ENCODE measurements at regions not wholly inside any gene's neighbourhood (a gene's known extent, or its start where the extent isn't known, plus 50 kb on each side); places are given as distances from the start of the nearest gene placed in this dataset.

DNA sequence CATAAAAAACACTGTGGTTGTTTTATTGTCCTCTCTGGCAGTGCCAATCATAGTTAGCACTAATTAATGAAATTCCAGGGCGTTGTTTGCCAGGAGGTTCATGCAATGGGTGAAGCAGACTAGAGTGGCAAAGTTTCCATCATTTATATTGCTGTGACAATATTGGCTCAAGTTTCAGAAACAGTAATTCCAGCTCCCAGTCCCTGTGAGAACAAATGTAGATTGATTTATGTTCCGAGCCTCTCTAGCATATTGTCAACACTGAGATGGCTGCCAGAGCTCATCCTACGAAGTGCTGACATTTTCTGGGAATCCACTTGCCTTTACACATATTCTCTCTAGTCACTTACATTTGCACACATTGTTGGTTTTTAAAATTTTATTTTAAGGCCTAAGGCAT is 440.0 kb upstream of the IGFBP7 start:
- no peak for DNase-seq

GRCh38 chr4:57548856-57549255 is 438.7 kb upstream of the IGFBP7 start:
- DNase-seq: no peak

DNA sequence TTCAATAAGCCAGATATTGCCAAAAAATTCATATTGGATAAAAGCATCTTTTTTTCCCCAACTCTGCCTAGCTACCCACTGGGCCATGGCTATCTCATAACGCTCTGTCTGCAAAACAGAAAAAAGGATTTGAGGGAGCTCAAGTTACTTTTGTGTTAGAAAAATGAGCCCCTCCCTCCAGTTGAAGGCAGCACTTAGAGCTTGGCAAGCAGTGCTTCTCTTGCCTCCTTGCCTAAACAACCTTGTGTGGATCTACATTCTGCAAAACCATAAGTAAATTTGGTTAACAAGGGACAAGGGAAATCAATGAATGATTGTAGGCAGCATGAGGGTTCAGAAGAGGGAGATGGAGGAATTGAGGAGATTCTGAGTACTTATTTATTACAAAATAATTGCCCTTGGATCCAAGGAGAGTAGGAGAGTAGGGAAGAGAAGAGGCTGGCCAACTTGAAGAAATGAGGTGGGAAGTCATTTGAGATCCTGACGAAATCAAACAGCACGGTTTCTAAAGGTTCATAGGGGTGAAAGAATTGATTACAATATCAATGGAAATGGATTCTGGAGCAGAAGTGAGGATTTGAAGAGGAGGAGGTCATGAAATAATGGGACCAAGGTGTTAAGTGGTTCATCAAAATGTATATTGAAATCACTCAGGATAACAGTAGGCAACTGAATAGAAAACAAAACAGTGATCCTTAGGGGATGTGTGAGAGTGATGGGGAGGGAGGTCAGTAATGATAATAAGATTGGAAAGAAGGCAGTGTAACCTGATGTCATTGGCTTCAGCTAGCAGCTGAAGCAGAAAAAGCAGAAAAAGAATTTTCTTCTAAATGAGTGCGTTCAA is 434.8 kb upstream of the IGFBP7 start:
- no peak for DNase-seq

- DNase-seq: no peak
Observed at GRCh38 chr4:57504797-57505530, 394.8 kb upstream of the IGFBP7 start.

DNA sequence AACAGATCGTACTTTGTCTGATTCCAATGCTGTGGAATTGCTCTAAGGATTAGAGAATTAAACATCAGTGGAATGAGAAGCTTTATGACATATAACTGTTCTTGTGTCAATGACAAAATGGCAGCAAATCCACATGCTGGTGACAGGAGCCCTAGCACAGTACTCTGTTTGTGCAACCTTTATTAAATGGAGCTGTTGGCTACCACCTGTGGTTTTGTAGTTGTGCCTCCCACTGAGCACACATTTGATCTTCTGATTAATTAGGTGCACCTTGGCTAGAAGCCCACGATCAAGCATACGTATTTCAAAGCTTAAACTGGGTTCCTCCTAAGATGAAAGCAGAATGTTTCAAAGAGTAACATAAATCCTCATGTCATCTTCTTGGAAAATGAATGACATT is 394.0 kb upstream of the IGFBP7 start:
- DNase-seq: no peak

GRCh38 chr4:57501720-57502119 is 391.5 kb upstream of the IGFBP7 start:
- DNase-seq: no peak

DNA sequence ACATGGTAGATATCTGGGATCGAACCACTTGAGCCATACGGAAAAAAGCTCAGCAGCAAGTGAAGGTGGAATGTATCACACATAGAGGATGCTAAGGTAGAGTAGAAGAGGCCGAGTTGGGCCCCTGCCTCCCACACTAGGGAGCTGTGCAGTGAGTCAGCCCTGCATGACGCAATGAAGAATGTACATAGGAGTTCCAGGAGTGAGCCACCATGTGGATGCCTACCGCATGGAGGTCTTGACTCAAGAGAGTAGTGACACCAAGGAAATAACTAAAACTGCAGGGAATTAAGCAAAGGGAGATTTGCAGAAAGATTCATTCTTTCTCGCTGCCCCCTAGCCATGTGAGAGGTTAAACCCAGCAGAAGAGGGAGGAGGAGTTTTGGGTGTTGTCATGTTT is 389.6 kb upstream of the IGFBP7 start:
- DNase-seq: no peak

GRCh38 chr4:57498251-57498650 is 388.1 kb upstream of the IGFBP7 start:
- no peak for DNase-seq

- no peak for DNase-seq
Observed at GRCh38 chr4:57496697-57497471, 386.7 kb upstream of the IGFBP7 start.

DNA sequence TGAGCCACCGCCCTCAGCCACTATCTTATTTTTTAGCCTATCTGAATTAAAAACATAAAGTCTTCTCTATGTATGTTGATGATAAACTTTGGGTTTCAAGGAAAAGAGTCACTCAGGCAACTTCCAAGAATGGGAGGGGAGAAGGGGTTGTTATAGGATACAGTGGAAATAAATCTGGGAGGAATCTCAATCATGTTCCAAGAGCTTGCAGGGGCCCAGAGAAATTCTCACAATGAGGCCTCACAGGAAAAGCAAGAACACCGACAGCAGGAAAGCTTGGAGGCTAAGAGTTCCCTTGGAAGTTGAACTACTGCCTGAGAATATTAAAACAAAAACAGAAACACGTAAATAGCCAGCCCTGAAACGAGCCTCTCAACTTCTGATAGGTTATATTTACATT is 384.6 kb upstream of the IGFBP7 start:
- DNase-seq: no peak

DNA sequence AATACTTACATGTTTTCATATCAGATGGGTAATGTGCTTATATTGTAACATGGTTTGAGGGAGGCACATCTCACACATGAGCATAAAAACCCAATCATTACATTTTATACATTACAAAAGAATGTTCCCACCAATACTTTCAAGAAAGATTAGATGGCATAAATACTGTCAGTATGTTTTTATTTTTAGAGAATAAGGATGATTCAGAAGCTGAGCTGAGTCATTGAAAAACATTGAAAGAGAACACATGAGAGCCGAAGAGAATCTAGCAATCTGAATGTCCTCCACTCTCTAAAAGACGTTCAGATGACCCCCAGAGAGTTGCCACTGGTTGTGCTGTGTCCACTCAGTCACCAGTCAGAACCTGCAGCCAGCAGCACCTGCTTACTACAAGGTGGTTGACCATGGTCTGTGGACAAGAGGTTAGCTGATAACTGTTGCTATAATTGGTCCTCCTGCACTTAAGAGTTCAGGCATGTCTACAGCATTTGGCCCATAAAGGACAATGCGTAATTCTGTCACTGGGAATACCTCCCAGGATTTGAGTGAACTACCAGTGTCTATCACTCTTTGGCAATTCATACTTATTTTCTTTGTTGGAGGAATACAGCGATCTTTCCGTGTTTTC is 382.2 kb upstream of the IGFBP7 start:
- DNase-seq: no peak

GRCh38 chr4:57491388-57491787 is 381.2 kb upstream of the IGFBP7 start:
- no peak for DNase-seq

DNA sequence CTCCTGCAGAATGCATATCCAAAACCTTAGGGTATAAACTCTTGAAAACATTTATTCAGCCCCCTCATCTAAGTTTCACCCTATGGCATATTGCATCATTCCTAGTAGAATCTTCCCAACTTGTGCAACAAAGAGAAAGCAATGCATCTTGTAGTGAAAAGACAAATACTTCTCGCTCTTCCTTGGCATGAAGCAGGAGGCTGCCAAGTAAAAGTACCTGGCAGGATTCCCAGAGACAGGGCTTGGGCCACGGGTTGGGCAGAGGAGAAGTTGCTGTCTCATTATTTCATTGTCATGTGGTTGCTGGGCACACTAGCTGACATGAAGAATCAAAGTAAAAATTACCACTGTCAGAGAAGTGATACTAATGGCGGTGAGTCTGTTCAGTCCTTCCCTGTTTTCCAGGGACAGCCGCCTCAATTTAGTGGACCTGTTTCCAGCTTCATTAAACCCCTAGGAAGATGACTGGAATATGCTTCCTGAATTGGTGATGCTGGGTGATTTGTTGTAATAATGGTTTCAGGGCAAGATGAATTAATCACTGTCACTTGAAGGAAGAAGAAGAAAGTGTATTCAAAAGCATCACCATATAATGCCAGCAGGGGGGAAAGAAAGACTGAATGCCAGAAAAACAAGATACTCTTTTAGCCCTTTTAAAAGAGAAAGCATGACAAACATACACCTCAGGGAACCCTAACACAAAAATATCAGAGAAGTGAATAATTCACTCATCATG is 380.5 kb upstream of the IGFBP7 start:
- no peak for DNase-seq

DNA sequence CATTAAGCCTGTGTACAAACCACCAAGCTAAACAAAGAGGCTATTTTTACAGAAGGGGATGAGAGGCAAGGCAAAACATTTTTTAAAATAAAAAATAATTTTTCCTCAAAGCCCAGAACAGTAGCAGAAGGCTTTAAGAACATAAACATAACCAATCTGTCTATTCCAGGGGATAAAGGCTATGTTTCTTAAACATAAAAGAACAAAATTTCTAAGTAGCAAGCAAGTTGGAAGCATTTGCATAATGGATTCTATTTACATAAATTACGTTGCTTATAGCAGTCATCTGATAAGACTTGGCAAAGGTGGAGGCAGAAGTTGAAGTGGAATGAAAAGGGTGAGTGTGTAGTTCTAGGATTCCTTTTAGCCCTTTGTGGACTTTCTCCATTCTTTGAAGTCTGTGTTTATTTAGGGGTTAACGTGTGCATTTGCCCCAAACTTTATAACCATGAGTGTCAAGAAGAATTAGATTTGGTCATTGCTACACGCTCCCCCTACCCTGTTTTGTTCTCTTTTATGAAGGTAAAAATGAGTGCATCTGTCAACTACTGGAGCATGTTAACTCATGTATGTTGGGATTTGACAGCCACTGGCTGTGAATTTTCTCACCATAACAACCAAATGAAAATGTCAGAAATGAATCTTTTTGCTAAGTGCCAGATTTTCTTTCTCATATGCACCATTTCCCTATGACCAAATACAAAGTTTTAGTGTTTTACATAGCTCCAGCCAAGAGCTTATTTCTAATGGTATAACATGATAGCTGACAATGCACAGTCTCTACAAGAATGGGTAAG is 378.4 kb upstream of the IGFBP7 start:
- DNase-seq: no peak

GRCh38 chr4:57475424-57475823 is 365.2 kb upstream of the IGFBP7 start:
- no peak for DNase-seq

DNA sequence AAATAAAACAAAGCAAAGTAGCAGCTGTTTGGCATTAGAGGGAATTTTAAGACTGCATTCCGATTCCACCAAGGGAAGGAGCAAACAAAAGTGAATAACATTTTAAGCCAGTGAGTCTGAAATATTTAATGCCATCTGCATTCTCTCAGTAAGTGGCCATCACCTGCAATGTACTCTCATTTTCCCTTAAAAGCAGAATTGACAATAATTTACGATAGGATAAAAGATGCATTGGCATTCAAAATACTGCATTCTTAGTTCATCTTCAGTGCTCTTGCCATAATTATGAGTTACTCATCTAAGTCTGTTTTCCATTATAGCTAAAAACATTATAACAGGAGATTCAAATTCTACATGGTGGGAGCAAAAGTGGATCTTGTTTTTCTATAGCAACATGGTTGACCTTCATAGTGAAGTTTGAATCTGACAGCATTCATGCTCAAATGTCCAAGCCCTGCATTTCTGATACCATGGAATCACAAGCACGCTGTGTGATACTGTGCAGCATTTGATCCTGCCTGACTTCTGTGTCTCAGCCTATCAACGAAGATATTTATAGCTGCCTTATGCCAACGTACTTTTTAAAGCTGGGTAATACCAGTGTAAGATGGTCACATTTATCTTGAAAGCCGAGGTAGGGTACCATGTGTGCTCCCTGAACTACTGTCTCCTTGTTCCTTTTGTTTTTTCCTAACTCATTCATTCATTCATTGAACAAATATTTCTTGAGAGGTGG is 355.3 kb upstream of the IGFBP7 start:
- no peak for DNase-seq

DNA sequence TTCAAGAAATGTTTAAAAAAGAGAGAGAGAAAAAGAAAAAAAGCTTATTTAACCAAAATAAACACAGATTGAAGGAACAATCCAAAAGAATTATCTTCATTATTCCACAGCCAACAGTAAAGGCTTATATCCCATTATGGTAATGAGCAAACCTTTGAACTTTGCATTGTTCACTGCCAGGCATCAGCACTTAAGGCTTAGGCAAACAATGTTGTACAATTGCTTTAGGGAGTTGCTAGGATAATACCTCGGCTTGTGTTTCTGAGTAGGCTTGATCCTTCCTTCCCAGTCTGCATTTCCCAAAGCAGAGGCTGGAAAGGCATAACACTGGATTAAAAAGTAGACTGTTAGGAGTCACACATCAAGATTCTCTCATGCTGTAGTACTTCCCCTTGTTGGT is 352.7 kb upstream of the IGFBP7 start:
- no peak for DNase-seq

- no peak for DNase-seq
Observed at GRCh38 chr4:57460967-57461366, 350.8 kb upstream of the IGFBP7 start.

DNA sequence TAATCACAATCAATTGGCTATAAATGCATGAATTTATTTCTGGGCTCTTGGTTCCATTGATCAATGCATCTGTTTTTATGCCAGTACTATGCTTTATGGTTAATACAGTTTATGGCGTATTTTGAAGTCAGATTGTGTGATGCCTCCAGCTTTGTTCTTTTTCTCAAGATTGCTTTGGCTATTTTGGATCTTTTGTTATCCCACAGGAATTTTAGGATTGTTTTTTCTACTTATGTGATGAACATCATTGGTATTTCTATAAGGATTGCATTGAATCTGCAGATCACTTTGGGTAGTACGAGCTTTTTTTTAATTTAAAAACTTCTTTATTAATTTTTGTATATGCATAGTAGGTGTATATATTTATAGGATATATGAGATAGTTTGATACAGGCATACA is 338.7 kb upstream of the IGFBP7 start:
- DNase-seq: no peak

GRCh38 chr4:57448452-57448851 is 338.3 kb upstream of the IGFBP7 start:
- DNase-seq: no peak

DNA sequence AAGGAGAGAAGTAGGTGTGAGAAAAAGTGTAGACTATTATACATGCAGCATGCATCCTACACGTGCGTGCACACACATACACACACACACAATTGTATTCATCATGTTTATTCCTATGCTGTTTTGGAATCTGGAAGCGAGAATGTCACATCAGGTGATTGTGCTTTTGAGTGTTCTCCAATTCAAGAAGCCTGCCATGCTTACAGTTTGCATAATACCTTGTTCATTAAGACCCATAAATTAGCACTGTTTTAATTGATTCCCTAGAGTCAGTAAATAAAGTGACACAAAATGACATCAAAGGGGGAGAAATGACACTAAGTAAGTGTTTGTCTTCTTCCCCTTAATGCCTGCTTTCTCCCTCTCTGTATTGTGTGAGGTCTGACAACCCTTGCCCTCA is 336.1 kb upstream of the IGFBP7 start:
- DNase-seq: no peak
